Left lung (tissue), 4 donors: ENCODE measurements at regions not wholly inside any gene's neighbourhood (a gene's known extent, or its start where the extent isn't known, plus 50 kb on each side); places are given as distances from the start of the nearest gene placed in this dataset.

Source experiments
- ATAC-seq: fragments of 200-7000 bp; cut with Tn5 transposase; one replicate; pipeline ENCODE4 v1.9.1; 2020; ENCODE audit warnings: moderate library complexity
- DNase-seq, 4 donors: peaks; one replicate each; pipeline ENCODE4 v3.0.0-alpha.2; 2013 to 2020
- H3K27ac ChIP-seq, 2 donors: fragments of 200-600 bp; sonication (generic) in 1 of 2; one replicate each; pipeline versions ENCODE4 v1.5.0 to v1.8.0; 2020 to 2021
- H3K27me3 ChIP-seq, 2 donors: fragments of 200-600 bp; sonication (generic) in 1 of 2; one replicate each; pipeline versions ENCODE4 v1.5.0 to v1.8.0; 2020 to 2021
- H3K36me3 ChIP-seq, 2 donors: fragments of 200-600 bp; sonication (generic) in 1 of 2; one replicate each; pipeline versions ENCODE4 v1.5.0 to v1.8.0; 2020 to 2021
- H3K4me1 ChIP-seq, 2 donors: fragments of 200-600 bp; one replicate each; pipeline ENCODE4 v1.8.0; 2021
- H3K4me3 ChIP-seq, 2 donors: fragments of 200-600 bp; sonication (generic) in 1 of 2; one replicate each; pipeline versions ENCODE4 v1.5.0 to v1.8.0; 2020 to 2021; ENCODE audit warnings: mild to moderate bottlenecking in 1 of 2
- H3K9me3 ChIP-seq, 2 donors: fragments of 200-600 bp; sonication (generic) in 1 of 2; one replicate each; pipeline versions ENCODE4 v1.5.0 to v1.8.0; 2020 to 2021
- CTCF ChIP-seq, 2 donors: fragments of 200-600 bp; sonication (generic) in 1 of 2; IDR thresholded peaks; one replicate each; pipeline versions ENCODE4 v1.5.0 to v1.8.0; 2021; ENCODE audit warnings: antibody characterized with exemption in 2 of 2
- intact Hi-C, 2 donors: fragments of 100-400 bp; cut with DNase I; formaldehyde crosslinking; loops; one replicate each; pipeline versions ENCODE4 v1.11.2 to v1.14.2; 2022
- donor health status: DM: no; HTN: yes; CAD: no.
- donor health status: DM: no; HTN: no; CAD: no.

- no peaks in the 10 kb centered on the region for H3K27me3 ChIP-seq
- ATAC-seq (no peak), DNase-seq (no peak)
- peaks cover 0 to 11% of the 10 kb centered on the region in 2 donors for H3K9me3 ChIP-seq
- no peaks in the 10 kb centered on the region for H3K36me3 ChIP-seq
- no peak overlapping the region for H3K27ac ChIP-seq
- intact Hi-C loops = no loop called here
- no peak overlapping the region for H3K4me3 ChIP-seq
- no peaks in the 10 kb centered on the region for H3K4me1 ChIP-seq
- TF ChIP-seq CTCF (IDR thresholded peaks at IDR 0.05) = no peak
These were observed 1516.4 kb downstream of the EFNB2 start for GRCh38 chr13:105019073-105019472.

GRCh38 chr13:105016266-105016665, 1519.2 kb downstream of the EFNB2 start:
- no peak for TF ChIP-seq CTCF (IDR thresholded peaks at IDR 0.05)
- Histone ChIP-seq H3K4me3 (no peak overlapping the region), H3K27me3 (no peaks in the 10 kb centered on the region), H3K27ac (no peak overlapping the region), H3K36me3 (no peaks in the 10 kb centered on the region), H3K9me3 (no peaks in the 10 kb centered on the region), H3K4me1 (no peaks in the 10 kb centered on the region)
- no peak for DNase-seq
- ATAC-seq = no peak
- intact Hi-C loops = no loop called here

- intact Hi-C loops = no loop called here
These were observed 1526.9 kb downstream of the EFNB2 start for GRCh38 chr13:105008604-105009003.

GRCh38 chr13:105007166-105007808, 1528.2 kb downstream of the EFNB2 start:
- Histone ChIP-seq H3K9me3 (no peaks in the 10 kb centered on the region), H3K36me3 (no peaks in the 10 kb centered on the region), H3K27ac (no peak overlapping the region), H3K27me3 (no peaks in the 10 kb centered on the region), H3K4me1 (no peaks in the 10 kb centered on the region), H3K4me3 (no peak overlapping the region)
- intact Hi-C loops = no loop called here
- no peak for ATAC-seq
- no peak for TF ChIP-seq CTCF (IDR thresholded peaks at IDR 0.05)
- DNase-seq = no peak

More at GRCh38 chr13:105008604-105009003, 1526.9 kb downstream of the EFNB2 start:
- H3K27me3 ChIP-seq = no peaks in the 10 kb centered on the region
- DNase-seq (no peak), ATAC-seq (no peak)
- no peak overlapping the region for H3K4me3 ChIP-seq
- H3K4me1 ChIP-seq = no peaks in the 10 kb centered on the region
- no peak for TF ChIP-seq CTCF (IDR thresholded peaks at IDR 0.05)
- H3K27ac ChIP-seq = no peak overlapping the region
- H3K9me3 ChIP-seq = no peaks in the 10 kb centered on the region
- H3K36me3 ChIP-seq = no peaks in the 10 kb centered on the region

- no peaks in the 10 kb centered on the region for H3K36me3 ChIP-seq
- no peaks in the 10 kb centered on the region for H3K4me1 ChIP-seq
- H3K27ac ChIP-seq = no peak overlapping the region
- ATAC-seq (no peak), DNase-seq (no peak)
- H3K27me3 ChIP-seq = no peaks in the 10 kb centered on the region
- no peaks in the 10 kb centered on the region for H3K9me3 ChIP-seq
- no peak overlapping the region for H3K4me3 ChIP-seq
- TF ChIP-seq CTCF (IDR thresholded peaks at IDR 0.05) = no peak
- intact Hi-C loops = no loop called here
These were observed 1539.4 kb downstream of the EFNB2 start for GRCh38 chr13:104996022-104996421.
